Muscle of leg (tissue), 3 donors: ENCODE measurements at regions not wholly inside any gene's neighbourhood (a gene's known extent, or its start where the extent isn't known, plus 50 kb on each side); places are given as distances from the start of the nearest gene placed in this dataset.

ENCODE experiments used
- DNase-seq: peaks from one replicate; pipeline ENCODE4 v3.0.0; 2013
- H3K27ac ChIP-seq: one replicate; pipeline ENCODE4 v1.5.1; 2013; ENCODE audit warnings: mild to moderate bottlenecking, low read length, control low read depth
- H3K27me3 ChIP-seq: one replicate; pipeline ENCODE4 v1.6.1; 2013; ENCODE audit warnings: low read length; ENCODE audit not compliant: control insufficient read depth, insufficient read depth
- H3K36me3 ChIP-seq: one replicate; pipeline ENCODE4 v1.6.1; 2013; ENCODE audit warnings: low read length; ENCODE audit not compliant: control insufficient read depth, insufficient read depth
- H3K4me1 ChIP-seq: one replicate; pipeline ENCODE4 v1.6.1; 2013; ENCODE audit warnings: low read length; ENCODE audit not compliant: control insufficient read depth, insufficient read depth
- H3K4me3 ChIP-seq: one replicate; pipeline ENCODE4 v1.5.1; 2013; ENCODE audit warnings: low read length, control low read depth
- H3K9me3 ChIP-seq: replicated peaks from 2 replicates; pipeline ENCODE4 v1.6.1; 2013; ENCODE audit warnings: low read depth, low read length; ENCODE audit not compliant: control insufficient read depth
- WGBS: methylation state at CpG from one replicate; pipeline ENCODE4 v1.1.5; 2013; ENCODE audit warnings: missing lambda C conversion rate; ENCODE audit not compliant: insufficient coverage; 5-methylcytosine and 5-hydroxymethylcytosine counted together

- Histone ChIP-seq H3K36me3 (no peaks in the 10 kb centered on the region), H3K4me3 (no peak overlapping the region), H3K27ac (peak overlapping the region; percentile 57), H3K9me3 (no peaks in the 10 kb centered on the region), H3K4me1 (peaks cover 3% of the 10 kb centered on the region), H3K27me3 (no peaks in the 10 kb centered on the region)
- 20% methylated on average over 1 of the region's 6 CpGs for WGBS
- DNase-seq: peak; percentile 91
These were observed 695.1 kb downstream of the PLCL1 start for GRCh38 chr2:198499539-198499938.

- Histone ChIP-seq H3K27ac (no peak overlapping the region), H3K4me1 (peaks cover 3% of the 10 kb centered on the region), H3K4me3 (no peak overlapping the region), H3K27me3 (no peaks in the 10 kb centered on the region), H3K36me3 (no peaks in the 10 kb centered on the region), H3K9me3 (no peaks in the 10 kb centered on the region)
- DNase-seq: peak; percentile 58
These were observed 694.1 kb downstream of the PLCL1 start for GRCh38 chr2:198498516-198498915.

GRCh38 chr2:198498048-198498447 is 693.7 kb downstream of the PLCL1 start:
- Histone ChIP-seq H3K36me3 (no peaks in the 10 kb centered on the region), H3K4me1 (peaks cover 3% of the 10 kb centered on the region), H3K9me3 (no peaks in the 10 kb centered on the region), H3K27ac (no peak overlapping the region), H3K4me3 (no peak overlapping the region), H3K27me3 (no peaks in the 10 kb centered on the region)
- no peak for DNase-seq

GRCh38 chr2:198494931-198495330 is 690.5 kb downstream of the PLCL1 start:
- Histone ChIP-seq H3K36me3 (no peaks in the 10 kb centered on the region), H3K4me3 (no peak overlapping the region), H3K4me1 (peaks cover 3% of the 10 kb centered on the region), H3K27ac (no peak overlapping the region), H3K9me3 (no peaks in the 10 kb centered on the region), H3K27me3 (no peaks in the 10 kb centered on the region)
- no CpG with 5 or more reads among the region's 1 CpG for WGBS
- no peak for DNase-seq

GRCh38 chr2:198490748-198491147 is 686.4 kb downstream of the PLCL1 start:
- Histone ChIP-seq H3K27ac (no peak overlapping the region), H3K9me3 (no peaks in the 10 kb centered on the region), H3K27me3 (no peaks in the 10 kb centered on the region), H3K36me3 (no peaks in the 10 kb centered on the region), H3K4me1 (no peaks in the 10 kb centered on the region), H3K4me3 (no peak overlapping the region)
- no peak for DNase-seq
- 83% methylated on average over 1 of the region's 2 CpGs for WGBS

GRCh38 chr2:198488964-198489363 is 684.6 kb downstream of the PLCL1 start:
- Histone ChIP-seq H3K4me1 (no peaks in the 10 kb centered on the region), H3K36me3 (no peaks in the 10 kb centered on the region), H3K4me3 (no peak overlapping the region), H3K9me3 (no peaks in the 10 kb centered on the region), H3K27me3 (no peaks in the 10 kb centered on the region), H3K27ac (no peak overlapping the region)
- no peak for DNase-seq

- DNase-seq: no peak
- Histone ChIP-seq H3K4me3 (no peak overlapping the region), H3K9me3 (no peaks in the 10 kb centered on the region), H3K4me1 (no peaks in the 10 kb centered on the region), H3K27ac (no peak overlapping the region), H3K36me3 (no peaks in the 10 kb centered on the region), H3K27me3 (no peaks in the 10 kb centered on the region)
- 78% methylated on average over 1 of the region's 2 CpGs for WGBS
These were observed 678.7 kb downstream of the PLCL1 start for GRCh38 chr2:198483051-198483450.

GRCh38 chr2:198479065-198479464 is 674.7 kb downstream of the PLCL1 start:
- WGBS: no CpG with 5 or more reads among the region's 2 CpGs
- H3K27ac ChIP-seq: no peak overlapping the region
- no peaks in the 10 kb centered on the region for H3K36me3 ChIP-seq
- peak; percentile 26 for DNase-seq
- H3K27me3 ChIP-seq: no peaks in the 10 kb centered on the region
- no peaks in the 10 kb centered on the region for H3K4me1 ChIP-seq
- H3K9me3 ChIP-seq: no peaks in the 10 kb centered on the region
- H3K4me3 ChIP-seq: no peak overlapping the region

GRCh38 chr2:198478361-198478760 is 674.0 kb downstream of the PLCL1 start:
- no CpG with 5 or more reads among the region's 1 CpG for WGBS
- DNase-seq: peak; percentile 71

GRCh38 chr2:198476007-198476406 is 671.6 kb downstream of the PLCL1 start:
- Histone ChIP-seq H3K4me1 (no peaks in the 10 kb centered on the region), H3K36me3 (no peaks in the 10 kb centered on the region), H3K9me3 (no peaks in the 10 kb centered on the region), H3K27ac (no peak overlapping the region), H3K4me3 (no peak overlapping the region), H3K27me3 (no peaks in the 10 kb centered on the region)
- DNase-seq: no peak
- no CpG with 5 or more reads among the region's 1 CpG for WGBS

More at GRCh38 chr2:198478361-198478760, 674.0 kb downstream of the PLCL1 start:
- Histone ChIP-seq H3K36me3 (no peaks in the 10 kb centered on the region), H3K9me3 (no peaks in the 10 kb centered on the region), H3K4me1 (no peaks in the 10 kb centered on the region), H3K27ac (no peak overlapping the region), H3K4me3 (no peak overlapping the region), H3K27me3 (no peaks in the 10 kb centered on the region)

- H3K9me3 ChIP-seq: no peaks in the 10 kb centered on the region
- no peak overlapping the region for H3K27ac ChIP-seq
- H3K36me3 ChIP-seq: no peaks in the 10 kb centered on the region
- no peak for DNase-seq
- 33% methylated on average over 1 of the region's 2 CpGs for WGBS
- no peaks in the 10 kb centered on the region for H3K27me3 ChIP-seq
- no peak overlapping the region for H3K4me3 ChIP-seq
- H3K4me1 ChIP-seq: no peaks in the 10 kb centered on the region
These were observed 666.9 kb downstream of the PLCL1 start for GRCh38 chr2:198471291-198471690.
